Endothelial cell (in vitro differentiated cells): ENCODE measurements at regions not wholly inside any gene's neighbourhood (a gene's known extent, or its start where the extent isn't known, plus 50 kb on each side); places are given as distances from the start of the nearest gene placed in this dataset.
"Not testable (repeated sequence)": the region's sequence is repeated elsewhere in the genome, so short reads cannot be mapped to it uniquely, and the experiment has no call there.

Source experiments
- DNase-seq: peaks from one replicate; pipeline ENCODE4 v3.0.0; 2021; ENCODE audit warnings: low spot score
- H3K27ac Mint-ChIP-seq: one replicate; pipeline ENCODE4 v1.8.0; 2021; ENCODE audit warnings: mixed read lengths, inconsistent platforms; ENCODE audit not compliant: unreplicated experiment
- H3K27me3 Mint-ChIP-seq: one replicate; pipeline ENCODE4 v1.8.0; 2021; ENCODE audit warnings: mild to moderate bottlenecking, moderate library complexity, mixed read lengths, inconsistent platforms; ENCODE audit not compliant: unreplicated experiment
- H3K36me3 Mint-ChIP-seq: one replicate; pipeline ENCODE4 v1.8.0; 2021; ENCODE audit warnings: mild to moderate bottlenecking, low read depth, mixed read lengths, inconsistent platforms; ENCODE audit not compliant: unreplicated experiment
- H3K4me1 Mint-ChIP-seq: one replicate; pipeline ENCODE4 v1.8.0; 2021; ENCODE audit warnings: mild to moderate bottlenecking, mixed read lengths, inconsistent platforms; ENCODE audit not compliant: unreplicated experiment
- H3K4me3 Mint-ChIP-seq: one replicate; pipeline ENCODE4 v1.8.0; 2021; ENCODE audit warnings: mild to moderate bottlenecking, mixed read lengths, inconsistent platforms; ENCODE audit not compliant: unreplicated experiment
- H3K9me3 Mint-ChIP-seq: one replicate; pipeline ENCODE4 v1.8.0; 2021; ENCODE audit warnings: mixed read lengths, inconsistent platforms; ENCODE audit not compliant: unreplicated experiment
- CTCF ChIP-seq: fragments of 200-600 bp; sonication (generic); IDR thresholded peaks from one replicate; pipeline ENCODE4 v1.5.0; 2021; ENCODE audit warnings: antibody characterized with exemption; ENCODE audit not compliant: unreplicated experiment

- peak; percentile 31 for TF ChIP-seq CTCF
- H3K36me3 Mint-ChIP-seq = no peaks in the 10 kb centered on the region
- peaks cover 10% of the 10 kb centered on the region for H3K4me1 Mint-ChIP-seq
- H3K9me3 Mint-ChIP-seq = no peaks in the 10 kb centered on the region
- H3K4me3 Mint-ChIP-seq = no peak overlapping the region
- no peaks in the 10 kb centered on the region for H3K27me3 Mint-ChIP-seq
- peak; percentile 19 for DNase-seq
- H3K27ac Mint-ChIP-seq = no peak overlapping the region
Observed at GRCh38 chr9:31542384-31543055, 841.9 kb upstream of the ACO1 start.

- no peaks in the 10 kb centered on the region for H3K27me3 Mint-ChIP-seq
- TF ChIP-seq CTCF = no peak
- no peak overlapping the region for H3K27ac Mint-ChIP-seq
- DNase-seq = no peak
- H3K4me1 Mint-ChIP-seq = peaks cover 3% of the 10 kb centered on the region
- no peaks in the 10 kb centered on the region for H3K36me3 Mint-ChIP-seq
- no peak overlapping the region for H3K4me3 Mint-ChIP-seq
- no peaks in the 10 kb centered on the region for H3K9me3 Mint-ChIP-seq
Observed at GRCh38 chr9:31554941-31555340, 829.5 kb upstream of the ACO1 start.

- Mint-ChIP-seq H3K4me1 (peaks cover 3% of the 10 kb centered on the region), H3K9me3 (no peaks in the 10 kb centered on the region), H3K27ac (no peak overlapping the region), H3K4me3 (no peak overlapping the region), H3K27me3 (no peaks in the 10 kb centered on the region), H3K36me3 (no peaks in the 10 kb centered on the region)
- TF ChIP-seq CTCF = no peak
- DNase-seq = no peak
Observed at GRCh38 chr9:31556667-31557463, 827.6 kb upstream of the ACO1 start.

- not testable (repeated sequence) for H3K36me3 Mint-ChIP-seq, H3K27me3 Mint-ChIP-seq, DNase-seq, H3K4me1 Mint-ChIP-seq, H3K27ac Mint-ChIP-seq, H3K4me3 Mint-ChIP-seq, H3K9me3 Mint-ChIP-seq
Observed at GRCh38 chr9:31572190-31572589, 812.3 kb upstream of the ACO1 start.

GRCh38 chr9:31573561-31573960, 810.9 kb upstream of the ACO1 start:
- TF ChIP-seq CTCF = no peak
- Mint-ChIP-seq H3K36me3 (no peaks in the 10 kb centered on the region), H3K27me3 (no peaks in the 10 kb centered on the region), H3K4me1 (no peaks in the 10 kb centered on the region), H3K4me3 (no peak overlapping the region), H3K9me3 (no peaks in the 10 kb centered on the region), H3K27ac (no peak overlapping the region)
- no peak for DNase-seq
